Transverse colon (tissue), 4 donors: ENCODE measurements at regions not wholly inside any gene's neighbourhood (a gene's known extent, or its start where the extent isn't known, plus 50 kb on each side); places are given as distances from the start of the nearest gene placed in this dataset.

Experiments used
- DNase-seq: peaks from one replicate; pipeline ENCODE4 v3.0.0-alpha.2; 2019
- H3K27ac ChIP-seq, 4 donors: fragments of 200-600 bp; sonication (generic); 2 replicates each; pipeline ENCODE4 v1.5.1; 2016 to 2018; ENCODE audit warnings: inconsistent platforms in 4 of 4
- H3K27me3 ChIP-seq: fragments of 200-600 bp; sonication (generic); 2 replicates; pipeline ENCODE4 v1.5.1; 2017; ENCODE audit warnings: inconsistent platforms
- H3K36me3 ChIP-seq, 4 donors: fragments of 200-600 bp; sonication (generic); 2 replicates each; pipeline ENCODE4 v1.5.1; 2017 to 2019; ENCODE audit warnings: inconsistent platforms in 4 of 4
- H3K4me1 ChIP-seq, 4 donors: fragments of 200-600 bp; sonication (generic); 2 replicates each; pipeline ENCODE4 v1.5.1; 2017 to 2020; ENCODE audit warnings: inconsistent platforms in 4 of 4
- H3K4me3 ChIP-seq, 4 donors: fragments of 200-600 bp; sonication (generic); 1 replicate in 1 of 4; 2 replicates in 3 of 4; pipeline versions ENCODE4 v1.5.1 to v1.6.1; 2017 to 2019; ENCODE audit warnings: inconsistent platforms in 4 of 4
- H3K9me3 ChIP-seq, 2 donors: fragments of 200-600 bp; sonication (generic); 2 replicates each; pipeline ENCODE4 v1.5.1; 2017 to 2019; ENCODE audit warnings: inconsistent platforms in 2 of 2
- CTCF ChIP-seq, 5 experiments: fragments of 200-600 bp in 3 of 5; fragments of 450-650 bp in 2 of 5; sonication (generic) in 3 of 5; IDR thresholded peaks; 1 replicate in 2 of 5; 2 replicates in 3 of 5; pipeline ENCODE4 v1.5.1; 2016 to 2017; ENCODE audit warnings: antibody characterized with exemption in 5 of 5, inconsistent platforms in 3 of 5, mild to moderate bottlenecking in 2 of 5, moderate library complexity in 1 of 5
- EP300 ChIP-seq: sonication (generic); formaldehyde crosslinking; IDR thresholded peaks from one replicate; pipeline ENCODE4 v1.6.1; 2017; ENCODE audit warnings: antibody characterized with exemption, low read depth
- POLR2A ChIP-seq: fragments of 450-650 bp; IDR thresholded peaks from one replicate; pipeline ENCODE4 v1.6.1; 2016; ENCODE audit warnings: antibody characterized with exemption, mild to moderate bottlenecking, moderate library complexity
- POLR2AphosphoS5 ChIP-seq, 3 donors: sonication (generic); formaldehyde crosslinking; IDR thresholded peaks; one replicate each; pipeline ENCODE4 v1.6.1; 2016; ENCODE audit warnings: antibody characterized with exemption in 3 of 3
- WGBS, 2 donors: methylation state at CpG; one replicate each; pipeline ENCODE4 v1.1.5; 2018; ENCODE audit warnings: low coverage in 1 of 2; 5-methylcytosine and 5-hydroxymethylcytosine counted together
- in situ Hi-C, 4 donors: fragments of 200-750 bp; cut with MboI; loops; one replicate each; pipeline versions ENCODE4 v1.15.0 to v1.15.1; 2017; ENCODE audit warnings: low sequenced_read_pairs in 3 of 4, low pct_ligation_motif_present in 1 of 4, low pct_unique_long_range_greater_than_20kb in 1 of 4
- intact Hi-C: fragments of 100-400 bp; cut with DNase I; formaldehyde crosslinking; loops from one replicate; pipeline ENCODE4 v1.15.1; 2023; ENCODE audit warnings: low total_unique reads

DNA sequence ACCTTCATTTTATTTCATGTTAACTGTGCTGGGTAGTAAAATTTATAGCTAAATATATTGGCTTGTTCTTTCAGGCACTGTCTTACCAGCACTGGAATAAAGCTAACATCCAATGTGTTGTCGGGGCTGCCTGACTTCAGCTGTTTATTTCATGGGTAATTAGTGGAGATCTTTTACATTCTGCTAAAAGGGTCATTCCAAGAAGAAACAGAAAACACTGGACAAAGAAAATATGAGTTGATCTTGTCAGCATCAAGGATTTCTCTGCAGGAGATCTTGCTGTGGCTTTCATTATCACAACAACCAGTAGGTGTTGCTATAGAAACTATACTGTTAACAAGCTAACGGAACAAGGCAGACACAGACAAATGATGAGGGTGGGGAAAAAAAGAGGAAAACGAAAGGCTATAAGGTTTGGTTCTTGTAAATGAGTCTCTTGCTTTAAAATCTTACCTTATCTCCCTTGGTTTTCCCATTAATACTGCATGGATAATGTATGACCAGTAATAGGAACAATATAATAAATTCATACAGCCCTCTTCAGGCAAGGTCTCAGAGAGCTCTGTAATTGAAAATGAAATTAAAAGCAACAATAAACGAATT is 206.8 kb downstream of the SIM1 start:
- TF ChIP-seq POLR2A (no peak), EP300 (no peak), POLR2AphosphoS5 (IDR thresholded peaks at IDR 0.05) (no peak), CTCF (IDR thresholded peaks at IDR 0.05) (no peak)
- no peaks in the 10 kb centered on the region for H3K9me3 ChIP-seq
- H3K27me3 ChIP-seq = no peaks in the 10 kb centered on the region
- no peaks in the 10 kb centered on the region for H3K4me1 ChIP-seq
- no peaks in the 10 kb centered on the region for H3K36me3 ChIP-seq
- H3K27ac ChIP-seq = no peak overlapping the region
- WGBS, 2 donors = 10 to 14% methylated on average over 4 of the region's 4 CpGs
- H3K4me3 ChIP-seq = no peak overlapping the region
- intact Hi-C loops (no loop called here), in situ Hi-C loops (no loop called here)
- DNase-seq = no peak

DNA sequence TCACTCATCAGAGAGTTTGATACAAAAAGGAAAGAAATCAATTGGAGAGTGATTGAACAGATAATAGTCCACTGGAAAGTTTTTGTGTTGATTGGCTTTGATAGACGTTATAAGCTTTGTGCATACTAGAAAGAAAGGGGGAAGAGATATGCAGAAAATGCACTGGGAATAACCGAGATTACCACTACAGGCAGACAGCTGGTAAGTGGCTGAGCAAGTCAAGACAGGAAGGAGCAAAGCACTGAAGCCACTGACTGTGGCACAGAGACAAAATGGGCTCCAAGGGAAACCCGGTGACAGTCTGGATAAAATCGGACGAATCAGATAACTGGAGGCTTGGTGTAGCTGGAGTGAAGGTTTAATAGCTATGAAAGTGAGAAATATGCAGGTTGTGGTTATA is 209.0 kb downstream of the SIM1 start:
- no peak overlapping the region for H3K27ac ChIP-seq
- TF ChIP-seq POLR2A (no peak), CTCF (IDR thresholded peaks at IDR 0.05) (no peak), EP300 (no peak), POLR2AphosphoS5 (IDR thresholded peaks at IDR 0.05) (no peak)
- H3K9me3 ChIP-seq = no peaks in the 10 kb centered on the region
- H3K36me3 ChIP-seq = no peaks in the 10 kb centered on the region
- intact Hi-C loops (no loop called here), in situ Hi-C loops (no loop called here)
- H3K27me3 ChIP-seq = no peaks in the 10 kb centered on the region
- 63 to 73% methylated on average over 5 of the region's 5 CpGs for WGBS, 2 donors
- no peak overlapping the region for H3K4me3 ChIP-seq
- H3K4me1 ChIP-seq = no peaks in the 10 kb centered on the region
- no peak for DNase-seq

DNA sequence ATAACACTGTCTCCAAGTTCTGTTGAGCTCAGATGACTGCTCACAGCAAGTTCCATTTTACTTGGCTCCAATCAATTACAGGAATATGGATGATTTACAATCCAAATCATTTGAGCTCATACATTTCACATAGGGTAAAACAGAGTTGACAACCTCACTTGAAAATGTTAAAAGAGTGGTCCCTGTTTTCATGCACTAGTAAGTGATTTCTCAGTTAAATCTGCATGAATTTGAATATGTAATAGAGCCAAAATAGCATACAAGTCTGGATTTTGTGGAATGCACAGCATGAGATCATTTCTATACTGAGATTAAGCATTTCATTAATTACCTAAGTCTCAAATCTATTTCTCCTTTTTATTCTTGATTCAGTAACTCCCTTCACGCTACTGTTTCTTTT is 217.6 kb downstream of the SIM1 start:
- in situ Hi-C loops = no loop called here
- no peak for DNase-seq
- no peaks in the 10 kb centered on the region for H3K4me1 ChIP-seq
- no peaks in the 10 kb centered on the region for H3K36me3 ChIP-seq
- H3K9me3 ChIP-seq = no peaks in the 10 kb centered on the region
- no peaks in the 10 kb centered on the region for H3K27me3 ChIP-seq
- WGBS, 2 donors = 82 to 88% methylated on average over 1 of the region's 1 CpG
- no peak overlapping the region for H3K27ac ChIP-seq
- intact Hi-C loops = no loop called here
- TF ChIP-seq POLR2AphosphoS5 (IDR thresholded peaks at IDR 0.05) (no peak), POLR2A (no peak), EP300 (no peak), CTCF (IDR thresholded peaks at IDR 0.05) (no peak)
- H3K4me3 ChIP-seq = no peak overlapping the region

GRCh38 chr6:100246206-100246605 is 218.5 kb downstream of the SIM1 start:
- Histone ChIP-seq H3K9me3 (no peaks in the 10 kb centered on the region), H3K4me1 (no peaks in the 10 kb centered on the region), H3K4me3 (no peak overlapping the region), H3K27ac (no peak overlapping the region), H3K27me3 (no peaks in the 10 kb centered on the region), H3K36me3 (no peaks in the 10 kb centered on the region)
- 23 to 49% methylated on average over 1 of the region's 1 CpG for WGBS, 2 donors
- intact Hi-C loops = no loop called here
- in situ Hi-C loops = no loop called here
- no peak for DNase-seq
- no peak for TF ChIP-seq EP300
- no peak for TF ChIP-seq POLR2A
- TF ChIP-seq POLR2AphosphoS5 (IDR thresholded peaks at IDR 0.05) = no peak
- no peak for TF ChIP-seq CTCF (IDR thresholded peaks at IDR 0.05)
